ENCODE measurements at regions not wholly inside any gene's neighbourhood (a gene's known extent, or its start where the extent isn't known, plus 50 kb on each side); places are given as distances from the start of the nearest gene placed in this dataset.

DNA sequence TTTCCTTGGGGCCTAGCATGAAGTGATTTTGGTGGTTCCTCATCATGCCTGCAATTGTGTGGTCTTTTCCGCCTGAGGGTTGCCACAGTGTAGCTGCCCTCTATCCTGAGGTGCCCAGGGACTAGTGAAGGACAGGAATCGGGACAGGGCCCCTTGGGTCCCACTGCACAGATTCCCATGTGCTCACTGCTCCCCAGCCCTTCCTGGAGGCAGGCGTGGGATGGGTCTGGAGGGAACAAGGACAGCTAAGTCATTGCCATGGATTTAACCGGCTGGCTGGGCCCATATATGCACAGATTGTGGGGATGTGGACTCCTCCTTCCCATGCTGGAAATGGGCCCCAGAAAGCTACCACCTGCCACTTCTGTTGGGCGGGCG is 122.3 kb upstream of the PITX1 start:
- no peak for DNase-seq (ENCODE audit: low read depth, low spot score)
- H3K79me2 ChIP-seq (ENCODE audit: control insufficient read depth, insufficient read depth, low read length) = no peaks in the 10 kb centered on the region
- no peak overlapping the region for H3K4me2 ChIP-seq (ENCODE audit: control insufficient read depth, insufficient read depth)
- no peaks in the 10 kb centered on the region; the same call in 2 of the 3 replicates for H3K9me3 ChIP-seq (replicated peaks; ENCODE audit: control insufficient read depth, insufficient read depth, low read length)
- ATAC-seq = no peak
- no peak overlapping the region for H3K27ac ChIP-seq (ENCODE audit: control insufficient read depth, insufficient read depth)
- no peaks in the 10 kb centered on the region for H3K4me1 ChIP-seq (ENCODE audit: control insufficient read depth, insufficient read depth, low read length)
- no TSS peak for BruUV-seq (replicated peaks)
- SMC1A ChIA-PET (ENCODE audit: uncharacterized antibody, unreplicated experiment) = no interaction called here
- in situ Hi-C loops (cut with MboI) = no loop called here
- no peak overlapping the region for H3K9ac ChIP-seq (ENCODE audit: control insufficient read depth, insufficient read depth, low read length)
- no peaks in the 10 kb centered on the region for H3K27me3 ChIP-seq (replicated peaks in 1 of 2; ENCODE audit: control insufficient read depth in 2 of 2, insufficient read depth in 2 of 2, low read length in 1 of 2)
- TF ChIP-seq ZNF24 (IDR thresholded peaks at IDR 0.05) (no peak), GABPA (IDR thresholded peaks at IDR 0.05; ENCODE audit: low read depth) (no peak), SREBF2 (IDR thresholded peaks at IDR 0.05; ENCODE audit: low read length) (no peak), FOXK2 (IDR thresholded peaks at IDR 0.05) (no peak)
- TF ChIP-seq, protein P1, sequence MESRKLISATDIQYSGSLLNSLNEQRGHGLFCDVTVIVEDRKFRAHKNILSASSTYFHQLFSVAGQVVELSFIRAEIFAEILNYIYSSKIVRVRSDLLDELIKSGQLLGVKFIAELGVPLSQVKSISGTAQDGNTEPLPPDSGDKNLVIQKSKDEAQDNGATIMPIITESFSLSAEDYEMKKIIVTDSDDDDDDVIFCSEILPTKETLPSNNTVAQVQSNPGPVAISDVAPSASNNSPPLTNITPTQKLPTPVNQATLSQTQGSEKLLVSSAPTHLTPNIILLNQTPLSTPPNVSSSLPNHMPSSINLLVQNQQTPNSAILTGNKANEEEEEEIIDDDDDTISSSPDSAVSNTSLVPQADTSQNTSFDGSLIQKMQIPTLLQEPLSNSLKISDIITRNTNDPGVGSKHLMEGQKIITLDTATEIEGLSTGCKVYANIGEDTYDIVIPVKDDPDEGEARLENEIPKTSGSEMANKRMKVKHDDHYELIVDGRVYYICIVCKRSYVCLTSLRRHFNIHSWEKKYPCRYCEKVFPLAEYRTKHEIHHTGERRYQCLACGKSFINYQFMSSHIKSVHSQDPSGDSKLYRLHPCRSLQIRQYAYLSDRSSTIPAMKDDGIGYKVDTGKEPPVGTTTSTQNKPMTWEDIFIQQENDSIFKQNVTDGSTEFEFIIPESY (IDR thresholded peaks at IDR 0.05) = no peak
- TF ChIP-seq, protein P2, sequence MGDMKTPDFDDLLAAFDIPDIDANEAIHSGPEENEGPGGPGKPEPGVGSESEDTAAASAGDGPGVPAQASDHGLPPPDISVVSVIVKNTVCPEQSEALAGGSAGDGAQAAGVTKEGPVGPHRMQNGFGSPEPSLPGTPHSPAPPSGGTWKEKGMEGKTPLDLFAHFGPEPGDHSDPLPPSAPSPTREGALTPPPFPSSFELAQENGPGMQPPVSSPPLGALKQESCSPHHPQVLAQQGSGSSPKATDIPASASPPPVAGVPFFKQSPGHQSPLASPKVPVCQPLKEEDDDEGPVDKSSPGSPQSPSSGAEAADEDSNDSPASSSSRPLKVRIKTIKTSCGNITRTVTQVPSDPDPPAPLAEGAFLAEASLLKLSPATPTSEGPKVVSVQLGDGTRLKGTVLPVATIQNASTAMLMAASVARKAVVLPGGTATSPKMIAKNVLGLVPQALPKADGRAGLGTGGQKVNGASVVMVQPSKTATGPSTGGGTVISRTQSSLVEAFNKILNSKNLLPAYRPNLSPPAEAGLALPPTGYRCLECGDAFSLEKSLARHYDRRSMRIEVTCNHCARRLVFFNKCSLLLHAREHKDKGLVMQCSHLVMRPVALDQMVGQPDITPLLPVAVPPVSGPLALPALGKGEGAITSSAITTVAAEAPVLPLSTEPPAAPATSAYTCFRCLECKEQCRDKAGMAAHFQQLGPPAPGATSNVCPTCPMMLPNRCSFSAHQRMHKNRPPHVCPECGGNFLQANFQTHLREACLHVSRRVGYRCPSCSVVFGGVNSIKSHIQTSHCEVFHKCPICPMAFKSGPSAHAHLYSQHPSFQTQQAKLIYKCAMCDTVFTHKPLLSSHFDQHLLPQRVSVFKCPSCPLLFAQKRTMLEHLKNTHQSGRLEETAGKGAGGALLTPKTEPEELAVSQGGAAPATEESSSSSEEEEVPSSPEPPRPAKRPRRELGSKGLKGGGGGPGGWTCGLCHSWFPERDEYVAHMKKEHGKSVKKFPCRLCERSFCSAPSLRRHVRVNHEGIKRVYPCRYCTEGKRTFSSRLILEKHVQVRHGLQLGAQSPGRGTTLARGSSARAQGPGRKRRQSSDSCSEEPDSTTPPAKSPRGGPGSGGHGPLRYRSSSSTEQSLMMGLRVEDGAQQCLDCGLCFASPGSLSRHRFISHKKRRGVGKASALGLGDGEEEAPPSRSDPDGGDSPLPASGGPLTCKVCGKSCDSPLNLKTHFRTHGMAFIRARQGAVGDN (IDR thresholded peaks at IDR 0.05) = no peak
- POLR2A ChIA-PET = no interaction called here
- FAIRE-seq = no peak
- intact Hi-C loops (cut with micrococcal nuclease; ENCODE audit: unreplicated experiment) = no loop called here
- CTCF ChIA-PET = no interaction called here
- 21% methylated on average over 6 of the region's 6 CpGs for WGBS (ENCODE audit: insufficient coverage, insufficient replicate concordance, low lambda C conversion rate, missing lambda C conversion rate)
- RAD21 ChIA-PET (ENCODE audit: unreplicated experiment) = no interaction called here
- no peak overlapping the region for H3K4me3 ChIP-seq
- H3K36me3 ChIP-seq (ENCODE audit: control insufficient read depth in 2 of 2, insufficient read depth in 2 of 2, low read length in 1 of 2) = no peaks in the 10 kb centered on the region
- no peak overlapping the region for H2AFZ ChIP-seq (ENCODE audit: control insufficient read depth, low read depth, low read length)
- H4K20me1 ChIP-seq (ENCODE audit: control insufficient read depth, insufficient read depth) = no peaks in the 10 kb centered on the region
